SW480 (cell line): ENCODE measurements at regions not wholly inside any gene's neighbourhood (a gene's known extent, or its start where the extent isn't known, plus 50 kb on each side); places are given as distances from the start of the nearest gene placed in this dataset.

Source experiments
- DNase-seq: peaks from one replicate; pipeline ENCODE4 v3.0.0-alpha.2; 2016; ENCODE audit warnings: low spot score

DNA sequence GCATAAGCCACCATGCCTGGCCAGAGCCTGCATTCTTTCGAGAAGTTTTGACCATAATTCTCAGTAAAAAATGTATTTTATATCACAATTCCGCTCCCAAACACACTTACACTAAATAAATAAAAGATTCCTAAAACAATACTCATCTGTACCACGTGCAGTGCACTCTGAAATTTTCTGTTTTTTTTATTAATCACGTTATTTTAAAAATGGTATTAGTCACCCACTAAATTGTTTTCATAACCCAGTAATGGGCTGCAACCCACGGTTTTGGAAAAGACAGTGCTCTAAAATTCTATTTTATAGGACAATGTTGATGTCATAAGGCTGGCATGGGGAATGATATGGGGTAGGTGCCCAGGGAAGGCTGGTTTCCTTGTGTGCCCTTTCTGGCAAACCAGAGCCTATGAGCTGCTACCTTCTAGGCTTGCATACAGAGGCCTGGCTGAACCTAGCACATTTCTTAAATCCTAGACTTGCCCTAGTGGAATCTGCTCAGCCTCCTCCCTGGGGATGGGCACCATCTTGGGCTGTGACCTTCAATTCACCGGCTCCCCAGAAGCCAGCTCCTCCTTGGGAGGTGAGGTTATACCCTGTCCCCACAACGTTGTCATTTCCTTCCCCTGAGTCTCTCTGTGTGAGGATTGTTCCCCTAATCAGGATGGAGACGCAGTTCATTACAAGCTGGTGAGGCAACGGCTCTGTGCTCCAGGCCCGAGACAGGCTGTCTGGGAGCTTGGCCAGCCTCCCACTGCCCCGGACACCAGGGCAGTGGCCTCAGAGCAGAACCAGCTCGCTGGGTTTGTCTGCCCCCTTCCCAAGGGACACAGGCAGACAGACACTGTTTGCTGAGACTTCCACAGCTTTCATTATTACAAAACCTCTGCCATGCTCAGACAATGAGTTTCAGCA, 116.5 kb upstream of the NAV2 start:
- no peak for DNase-seq

DNA sequence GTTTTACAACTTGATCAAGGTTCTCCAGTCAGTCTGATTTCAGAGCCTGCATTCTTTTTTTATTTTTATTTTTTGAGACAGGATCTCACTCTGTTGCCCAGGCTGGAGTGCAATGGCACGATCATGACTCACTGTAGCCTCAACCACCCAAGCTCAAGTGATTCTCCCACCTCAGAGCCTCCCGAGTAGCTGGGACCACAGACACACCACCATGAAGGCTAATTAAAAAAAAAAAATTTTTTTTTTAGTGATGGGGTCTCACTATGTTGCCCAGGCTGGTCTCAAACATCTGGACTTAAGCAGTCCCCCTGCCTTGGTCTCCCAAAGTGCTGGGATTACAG, 117.2 kb upstream of the NAV2 start:
- no peak for DNase-seq

DNA sequence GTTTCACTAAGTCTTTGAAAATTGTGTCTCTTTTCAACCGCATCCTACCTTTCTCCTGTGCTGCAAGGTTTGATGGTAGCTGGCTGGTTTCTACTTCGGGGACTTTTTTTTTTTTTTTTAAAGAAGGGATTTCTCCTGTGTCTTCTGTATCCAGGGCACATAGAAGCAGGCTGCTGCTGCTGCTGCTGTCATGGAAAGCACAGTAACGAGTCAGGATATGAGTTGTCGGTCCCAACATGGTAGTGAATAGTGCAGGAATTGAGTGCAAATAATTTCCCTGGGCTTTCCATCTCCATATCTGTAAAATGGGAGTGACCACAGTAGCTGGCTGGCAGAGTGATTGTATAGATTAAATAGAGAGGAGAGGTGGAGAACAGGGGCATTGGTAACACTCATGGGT, 118.3 kb upstream of the NAV2 start:
- no peak for DNase-seq

- no peak for DNase-seq
Observed at GRCh38 chr11:19592842-19593241, 119.8 kb upstream of the NAV2 start.

- DNase-seq, result no peak
Observed at GRCh38 chr11:19589567-19590260, 122.9 kb upstream of the NAV2 start.

- DNase-seq, result no peak
Observed at GRCh38 chr11:19587979-19588378, 124.7 kb upstream of the NAV2 start.

- no peak for DNase-seq
Observed at GRCh38 chr11:19580646-19581045, 132.0 kb upstream of the NAV2 start.

GRCh38 chr11:19579957-19580356, 132.7 kb upstream of the NAV2 start:
- no peak for DNase-seq

- no peak for DNase-seq
Observed at GRCh38 chr11:19578871-19579270, 133.8 kb upstream of the NAV2 start.

DNA sequence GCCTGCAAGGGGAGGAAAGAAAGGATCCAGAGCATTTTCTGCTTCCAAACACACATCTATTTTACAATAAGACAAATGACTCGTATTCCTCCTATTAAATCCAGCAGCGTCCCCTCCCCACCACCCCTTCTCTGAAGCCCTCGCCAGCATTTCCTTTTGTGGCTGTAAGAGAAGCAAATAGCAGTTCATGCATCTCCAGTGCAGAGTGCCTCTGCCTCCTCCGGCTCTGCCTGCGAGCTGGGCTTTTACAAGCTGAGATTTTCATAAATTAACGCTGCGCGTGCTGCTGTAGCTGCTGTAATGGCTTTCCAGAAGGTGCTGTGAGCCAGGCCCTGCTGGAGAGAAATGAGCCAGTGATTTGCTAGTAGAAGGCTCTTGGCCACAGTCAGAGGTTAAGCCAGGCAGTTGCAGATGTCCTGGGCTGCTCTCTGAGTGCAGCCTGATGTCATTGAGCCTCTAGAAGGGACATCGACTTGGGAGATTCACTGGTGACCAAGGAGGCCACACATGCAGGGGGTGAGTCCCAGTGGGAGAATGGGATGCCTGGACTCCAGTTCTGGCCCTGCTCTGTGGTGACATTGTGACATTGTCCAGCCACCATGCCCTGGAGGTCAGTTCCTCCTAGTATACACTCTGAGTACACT, 134.5 kb upstream of the NAV2 start:
- DNase-seq, result no peak

DNA sequence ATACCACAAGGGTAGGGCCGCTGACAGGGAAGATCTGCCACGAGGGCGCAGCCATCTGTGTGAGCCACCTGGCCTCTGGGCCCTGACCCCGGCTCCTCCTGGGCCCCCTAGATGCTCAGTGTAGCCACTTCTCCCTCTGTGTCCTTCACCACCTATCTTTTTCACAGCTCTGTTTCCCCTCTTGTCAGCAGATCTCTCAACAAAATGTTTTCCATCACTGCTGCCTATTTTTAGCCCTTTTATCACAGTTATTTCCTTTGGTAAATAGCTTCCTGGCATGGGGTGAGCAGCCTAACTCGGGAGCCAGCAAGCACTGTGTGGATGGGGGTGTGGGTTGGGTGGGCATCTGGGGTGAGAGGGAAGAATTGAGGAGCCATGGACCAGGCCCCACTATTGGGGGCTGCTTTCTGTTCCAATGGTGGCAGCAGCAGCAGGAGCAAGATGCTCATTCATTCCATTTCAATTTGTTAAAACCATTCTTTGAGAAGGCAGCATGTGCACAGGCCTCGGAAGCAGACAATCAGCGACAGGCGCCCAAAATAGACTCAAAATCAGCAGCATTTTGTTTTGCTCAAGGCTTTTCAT, 135.2 kb upstream of the NAV2 start:
- DNase-seq, result no peak

DNA sequence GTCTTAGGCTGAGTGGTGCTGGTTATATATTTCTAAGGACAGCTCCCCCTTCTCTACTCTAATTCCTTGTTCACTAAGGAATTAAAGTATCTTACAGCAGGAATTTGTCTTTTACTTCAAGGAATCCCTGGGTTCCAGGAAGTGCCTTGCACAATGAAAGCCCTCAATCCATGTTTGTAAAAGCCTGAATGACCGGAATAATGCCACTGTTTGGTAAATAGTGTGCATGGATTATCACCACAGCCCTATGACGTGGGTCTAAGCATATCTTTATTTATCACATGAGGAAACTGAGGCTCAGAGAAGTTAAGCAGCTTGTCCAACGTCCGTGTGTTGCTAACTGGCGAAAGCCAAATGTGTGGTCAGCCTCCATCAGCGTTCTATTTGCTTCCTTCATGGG, 135.7 kb upstream of the NAV2 start:
- DNase-seq, result no peak

- no peak for DNase-seq
Observed at GRCh38 chr11:19576054-19576453, 136.6 kb upstream of the NAV2 start.

- DNase-seq, result no peak
Observed at GRCh38 chr11:19574916-19575315, 137.7 kb upstream of the NAV2 start.

DNA sequence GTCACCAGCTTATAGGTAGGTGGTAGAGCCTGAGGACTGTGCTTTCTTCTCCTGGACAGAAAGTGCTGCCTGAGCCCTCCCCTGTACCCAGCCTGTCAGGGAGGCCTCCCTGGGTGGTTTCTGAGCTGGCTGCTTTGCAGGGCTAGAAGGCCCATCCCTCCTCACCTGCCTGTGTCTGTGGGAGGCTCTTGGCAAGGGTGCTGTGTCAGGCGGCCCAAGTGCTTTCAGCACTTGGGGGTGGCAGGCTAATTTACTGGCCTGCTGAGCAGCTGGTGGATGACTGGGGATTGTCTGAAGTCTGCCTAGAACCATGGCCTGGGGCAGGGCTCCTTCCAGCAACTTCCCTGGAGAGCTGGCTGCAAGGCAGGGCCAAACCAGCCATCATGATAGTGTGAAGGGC, 139.0 kb upstream of the NAV2 start:
- no peak for DNase-seq

- no peak for DNase-seq
Observed at GRCh38 chr11:19571906-19572305, 140.7 kb upstream of the NAV2 start.

- DNase-seq, result no peak
Observed at GRCh38 chr11:19570889-19571288, 141.7 kb upstream of the NAV2 start.

DNA sequence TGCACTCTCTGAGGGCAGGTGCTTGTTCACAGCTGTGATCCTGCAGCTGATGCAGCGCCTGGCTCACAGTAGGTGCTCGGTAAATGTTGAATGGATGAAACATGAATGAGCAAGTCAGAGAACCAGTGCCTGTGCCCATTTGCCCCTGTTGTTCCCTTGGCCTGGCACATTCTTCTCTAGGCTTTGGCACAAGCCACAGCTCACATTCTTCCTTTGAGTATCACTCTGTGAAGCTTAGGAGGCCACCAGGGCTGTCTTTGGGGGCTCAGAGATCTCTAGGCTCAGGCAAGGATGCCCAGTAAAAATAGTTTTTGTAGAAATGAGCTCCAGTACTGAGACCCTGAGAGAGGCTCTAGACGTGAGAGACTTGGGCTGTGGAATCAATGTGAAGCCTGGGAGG, 144.6 kb upstream of the NAV2 start:
- no peak for DNase-seq

DNA sequence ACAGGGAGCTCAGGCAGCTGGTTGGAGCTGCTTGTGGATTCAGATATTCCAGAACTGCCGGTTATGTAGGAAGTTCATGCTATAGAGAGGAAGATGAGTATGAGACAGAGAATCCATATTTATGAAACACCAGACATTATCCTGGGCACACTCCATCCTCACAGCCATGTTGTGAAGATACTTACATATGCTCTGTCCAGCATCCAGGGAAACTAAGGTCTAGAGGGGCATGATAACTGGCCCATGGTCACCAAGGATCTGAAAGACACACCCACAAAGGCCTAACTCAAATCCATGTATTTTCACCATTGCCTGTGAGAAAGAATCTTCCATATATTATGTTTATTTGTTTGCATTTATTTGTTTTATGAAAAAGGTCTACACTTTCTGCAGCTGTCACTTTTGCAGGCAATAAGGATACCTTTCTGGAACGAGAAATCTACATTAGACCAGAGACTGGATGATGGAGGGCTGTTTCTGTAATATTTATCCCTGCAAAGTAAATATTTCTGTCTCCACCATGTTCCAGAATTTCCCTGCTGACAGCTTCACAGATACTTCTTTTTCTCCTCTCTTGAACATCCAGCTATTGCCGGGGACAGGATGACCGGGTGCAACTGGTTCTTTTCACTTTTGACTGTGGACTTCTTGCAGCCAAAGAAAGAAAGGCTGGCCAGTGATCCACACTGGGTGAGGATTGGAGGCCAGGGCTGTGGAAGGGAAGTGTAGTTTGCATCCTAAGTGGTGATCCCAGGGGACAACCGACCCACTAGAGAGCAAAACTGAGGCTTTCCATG, 145.9 kb upstream of the NAV2 start:
- no peak for DNase-seq

DNA sequence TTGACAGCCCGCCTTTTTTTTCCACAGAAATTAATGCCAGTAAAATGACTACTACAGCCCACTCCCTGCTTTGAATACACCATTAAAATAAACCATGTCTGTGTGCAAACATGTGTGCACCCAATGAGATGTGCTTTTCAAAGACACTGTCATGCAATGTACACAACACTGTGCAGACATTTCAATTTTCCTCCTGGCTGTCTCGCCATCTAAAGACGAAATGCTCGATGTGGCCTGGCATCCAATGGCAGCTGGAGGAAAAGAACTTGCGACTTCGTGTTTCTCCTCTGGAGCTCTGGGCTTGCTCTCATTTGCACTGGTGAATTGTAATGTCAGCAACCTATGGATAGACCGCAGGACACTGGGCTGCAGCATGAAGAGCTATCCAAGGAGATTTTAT, 147.0 kb upstream of the NAV2 start:
- DNase-seq, result no peak

DNA sequence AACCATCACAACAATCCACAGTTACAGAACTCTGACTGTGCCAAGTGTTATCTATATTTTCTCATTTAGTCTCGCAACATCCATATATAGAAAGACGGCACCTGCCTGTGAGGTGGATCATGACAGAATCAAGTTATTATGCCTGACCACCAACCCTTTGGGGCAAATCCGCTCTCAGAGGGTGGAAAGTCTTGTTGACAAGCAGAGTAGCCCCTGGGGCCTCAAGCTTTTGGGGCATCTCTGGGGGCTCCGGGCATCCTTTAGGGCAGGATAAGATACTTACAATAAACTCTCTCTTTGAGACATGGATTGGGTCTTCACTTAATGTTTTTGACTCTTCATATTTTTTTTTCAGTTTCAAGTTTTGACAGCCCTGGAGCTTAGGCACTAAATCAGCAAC, 150.5 kb upstream of the NAV2 start:
- DNase-seq, result no peak

GRCh38 chr11:19561011-19561410, 151.6 kb upstream of the NAV2 start:
- DNase-seq, result peak; percentile 84
